GM12872 (cell line): ENCODE measurements at regions not wholly inside any gene's neighbourhood (a gene's known extent, or its start where the extent isn't known, plus 50 kb on each side); places are given as distances from the start of the nearest gene placed in this dataset.

Experiments
- TF ChIP-seq, protein P1 (sequence below): IDR thresholded peaks from 3 replicates; pipeline ENCODE4 v1.5.1; 2011; ENCODE audit warnings: low read depth, mild to moderate bottlenecking, low read length, moderate library complexity; ENCODE audit not compliant: insufficient read depth

GRCh38 chr10:20658158-20658557 is 239.0 kb downstream of the NEBL start:
- TF ChIP-seq, protein P1, sequence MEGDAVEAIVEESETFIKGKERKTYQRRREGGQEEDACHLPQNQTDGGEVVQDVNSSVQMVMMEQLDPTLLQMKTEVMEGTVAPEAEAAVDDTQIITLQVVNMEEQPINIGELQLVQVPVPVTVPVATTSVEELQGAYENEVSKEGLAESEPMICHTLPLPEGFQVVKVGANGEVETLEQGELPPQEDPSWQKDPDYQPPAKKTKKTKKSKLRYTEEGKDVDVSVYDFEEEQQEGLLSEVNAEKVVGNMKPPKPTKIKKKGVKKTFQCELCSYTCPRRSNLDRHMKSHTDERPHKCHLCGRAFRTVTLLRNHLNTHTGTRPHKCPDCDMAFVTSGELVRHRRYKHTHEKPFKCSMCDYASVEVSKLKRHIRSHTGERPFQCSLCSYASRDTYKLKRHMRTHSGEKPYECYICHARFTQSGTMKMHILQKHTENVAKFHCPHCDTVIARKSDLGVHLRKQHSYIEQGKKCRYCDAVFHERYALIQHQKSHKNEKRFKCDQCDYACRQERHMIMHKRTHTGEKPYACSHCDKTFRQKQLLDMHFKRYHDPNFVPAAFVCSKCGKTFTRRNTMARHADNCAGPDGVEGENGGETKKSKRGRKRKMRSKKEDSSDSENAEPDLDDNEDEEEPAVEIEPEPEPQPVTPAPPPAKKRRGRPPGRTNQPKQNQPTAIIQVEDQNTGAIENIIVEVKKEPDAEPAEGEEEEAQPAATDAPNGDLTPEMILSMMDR: no peak

- TF ChIP-seq, protein P1: no peak
Observed at GRCh38 chr10:20656886-20657285, 240.2 kb downstream of the NEBL start.

- TF ChIP-seq, protein P1: no peak
Observed at GRCh38 chr10:20648263-20648874, 248.7 kb downstream of the NEBL start.

GRCh38 chr10:20647756-20648155 is 249.4 kb downstream of the NEBL start:
- TF ChIP-seq, protein P1: no peak

DNA sequence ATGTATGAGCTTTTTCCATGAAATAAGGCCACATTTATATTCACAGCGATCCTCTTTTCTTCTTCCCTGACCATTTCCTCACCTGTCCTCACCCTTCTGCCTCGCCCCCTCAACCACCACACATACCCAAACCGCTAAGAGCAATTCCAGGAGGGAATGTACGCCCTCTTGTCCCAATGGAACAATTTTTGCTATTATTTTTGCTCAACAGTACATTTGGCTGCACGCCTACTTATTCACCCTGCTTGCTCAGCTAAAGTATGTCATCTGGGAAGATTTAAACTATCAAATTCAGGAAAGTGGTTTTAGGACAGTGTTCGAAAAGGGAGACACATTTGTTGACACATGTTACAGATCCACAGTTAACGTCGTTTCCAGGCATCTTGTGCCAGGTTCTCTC is 252.7 kb downstream of the NEBL start:
- TF ChIP-seq, protein P1: no peak

DNA sequence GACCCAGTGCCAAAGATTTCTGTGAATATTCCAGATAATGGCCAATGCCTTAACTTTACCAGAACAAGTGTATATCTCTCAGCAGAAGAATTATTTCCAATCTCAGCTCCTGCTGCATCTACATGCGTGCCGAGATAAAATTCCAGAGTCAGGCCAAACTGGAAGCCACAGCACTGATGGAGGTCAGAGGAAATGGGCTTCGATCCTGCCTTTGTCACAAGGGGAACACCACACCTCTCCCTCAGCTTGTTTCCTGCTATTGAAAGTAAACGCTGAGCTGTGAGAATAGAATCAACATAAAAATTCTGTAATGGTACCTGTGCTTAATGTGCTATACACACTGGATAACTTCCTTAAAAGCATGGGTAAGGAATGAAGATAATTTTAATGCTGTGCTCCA is 255.5 kb downstream of the NEBL start:
- TF ChIP-seq, protein P1: no peak

- TF ChIP-seq, protein P1: no peak
Observed at GRCh38 chr10:20635570-20635969, 261.5 kb downstream of the NEBL start.

GRCh38 chr10:20634839-20635238 is 262.3 kb downstream of the NEBL start:
- TF ChIP-seq, protein P1: no peak
